ENCODE measurements at regions not wholly inside any gene's neighbourhood (a gene's known extent, or its start where the extent isn't known, plus 50 kb on each side); places are given as distances from the start of the nearest gene placed in this dataset.

DNA sequence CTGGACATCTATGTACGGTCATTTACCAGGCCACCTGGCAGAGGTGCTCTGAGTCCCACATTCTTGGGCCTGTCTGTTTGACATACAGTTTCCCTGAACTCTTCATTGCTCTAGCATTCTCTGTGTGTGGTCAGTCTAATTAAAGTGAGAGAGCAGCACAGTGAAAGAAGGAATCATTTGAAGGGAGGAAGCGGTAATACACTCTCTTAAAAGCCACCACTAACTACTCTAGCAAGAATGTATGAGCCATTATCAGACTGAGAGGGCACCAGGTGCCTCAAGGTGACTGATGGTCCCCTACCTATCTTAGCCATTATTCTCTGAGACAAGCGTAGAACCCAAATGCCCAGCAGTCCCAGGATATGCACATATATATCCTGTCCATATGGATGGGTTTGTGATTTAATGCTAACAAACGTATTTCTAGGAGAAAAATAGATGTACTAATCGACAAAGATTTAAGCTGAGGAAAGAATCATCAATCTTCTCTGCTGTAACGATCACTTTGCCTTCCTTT, 527.2 kb downstream of the PRELID2 start:
- no peak overlapping the region for H3K4me3 ChIP-seq (ENCODE audit: control insufficient read depth in 1 of 2, extremely low read depth in 1 of 2, low read length in 1 of 2)
- H3K27ac ChIP-seq (ENCODE audit: low read length): no peak overlapping the region
- H3K4me1 ChIP-seq (ENCODE audit: control insufficient read depth in 1 of 2, extremely low read depth in 1 of 2, insufficient read depth in 2 of 2, low read length in 2 of 2): no peaks in the 10 kb centered on the region
- no peak overlapping the region for H3K27ac Mint-ChIP-seq
- no peaks in the 10 kb centered on the region for H3K36me3 Mint-ChIP-seq
- 93% methylated on average over 2 of the region's 6 CpGs for WGBS (ENCODE audit: insufficient coverage)
- no peaks in the 10 kb centered on the region for H3K27me3 Mint-ChIP-seq
- no peaks in the 10 kb centered on the region for H3K9me3 ChIP-seq
- CTCF ChIA-PET: interaction anchor here in 1 of 2 donors (0.7 kb wide), 1 partner anchor 15 kb away, joined by 5 read pairs; no protein-coding TSS in a partner anchor
- no peak overlapping the region for H3K4me3 Mint-ChIP-seq
- peaks cover 8 to 26% (median 10%) of the 10 kb centered on the region in 3 donors for H3K9me3 Mint-ChIP-seq
- H3K36me3 ChIP-seq (ENCODE audit: control insufficient read depth in 2 of 2, extremely low read depth in 1 of 2, insufficient read depth in 1 of 2, low read length in 1 of 2): no peaks in the 10 kb centered on the region
- ATAC-seq (replicated peaks in 1 of 4): no peak
- no peaks in the 10 kb centered on the region for H3K27me3 ChIP-seq (replicated peaks in 1 of 2; ENCODE audit: control insufficient read depth in 2 of 2, extremely low read depth in 1 of 2, insufficient read depth in 2 of 2, low read length in 1 of 2)
- no peaks in the 10 kb centered on the region for H3K4me1 Mint-ChIP-seq
- POLR2A ChIA-PET: no interaction called here
- no peak for DNase-seq

DNA sequence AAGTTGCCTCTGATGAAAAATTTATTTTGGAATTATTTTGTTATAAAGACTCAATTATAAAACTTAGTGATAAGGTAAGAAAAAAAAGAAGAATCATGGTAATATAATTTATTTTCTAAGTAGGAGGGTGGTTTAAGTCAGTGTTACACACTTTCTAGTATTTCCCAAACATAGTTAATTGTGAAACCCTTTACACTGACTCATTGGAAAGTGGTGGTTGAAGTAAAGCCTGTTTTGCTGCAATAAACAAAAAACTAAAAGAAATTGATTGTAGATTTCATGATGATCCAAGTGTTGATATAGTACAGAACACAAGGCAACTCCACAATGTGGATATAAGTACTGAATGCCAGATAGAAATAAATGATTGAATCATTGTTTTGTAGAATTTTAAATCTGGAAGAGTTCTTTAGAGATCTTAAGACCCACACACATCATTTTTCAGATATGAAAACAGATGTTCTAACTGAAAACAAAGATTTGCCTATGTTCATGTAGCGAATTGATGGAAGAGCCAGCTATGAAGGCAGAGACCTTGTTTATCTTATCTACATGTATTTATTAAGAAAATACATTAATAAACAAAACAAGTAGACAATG, 539.8 kb downstream of the PRELID2 start:
- no CpG with 5 or more reads among the region's 1 CpG for WGBS (ENCODE audit: insufficient coverage)
- no peaks in the 10 kb centered on the region for H3K36me3 ChIP-seq (ENCODE audit: control insufficient read depth in 2 of 2, extremely low read depth in 1 of 2, insufficient read depth in 1 of 2, low read length in 1 of 2)
- H3K9me3 ChIP-seq: no peaks in the 10 kb centered on the region
- no peak overlapping the region for H3K27ac ChIP-seq (ENCODE audit: low read length)
- Mint-ChIP-seq H3K4me1 (no peaks in the 10 kb centered on the region), H3K27ac (no peak overlapping the region), H3K9me3 (peaks cover 0 to 11% (median 7%) of the 10 kb centered on the region in 3 donors), H3K36me3 (no peaks in the 10 kb centered on the region), H3K27me3 (no peaks in the 10 kb centered on the region), H3K4me3 (no peak overlapping the region)
- no peaks in the 10 kb centered on the region for H3K4me1 ChIP-seq (ENCODE audit: control insufficient read depth in 1 of 2, extremely low read depth in 1 of 2, insufficient read depth in 2 of 2, low read length in 2 of 2)
- no peak for ATAC-seq (replicated peaks in 1 of 4)
- H3K4me3 ChIP-seq (ENCODE audit: control insufficient read depth in 1 of 2, extremely low read depth in 1 of 2, low read length in 1 of 2): no peak overlapping the region
- H3K27me3 ChIP-seq (replicated peaks in 1 of 2; ENCODE audit: control insufficient read depth in 2 of 2, extremely low read depth in 1 of 2, insufficient read depth in 2 of 2, low read length in 1 of 2): no peaks in the 10 kb centered on the region
- DNase-seq: no peak
- POLR2A ChIA-PET: no interaction called here
- CTCF ChIA-PET: no interaction called here

DNA sequence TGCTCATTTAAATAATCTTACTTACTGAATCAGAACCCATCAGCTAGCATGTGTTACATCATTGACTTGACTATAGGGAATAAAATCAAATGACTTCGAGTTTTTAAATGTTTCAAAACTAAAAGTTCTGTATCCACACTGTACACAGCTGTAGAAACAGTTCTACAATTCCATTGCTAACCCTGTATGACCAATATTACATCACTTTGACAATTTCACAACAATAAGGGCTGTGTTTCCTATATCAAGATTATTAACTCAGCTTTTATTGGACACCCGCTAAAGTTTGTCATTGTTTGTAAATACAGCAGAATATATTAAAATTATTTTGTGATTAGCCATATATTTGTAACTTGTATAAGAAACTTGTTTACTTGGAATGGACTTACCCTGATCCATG, 540.8 kb downstream of the PRELID2 start:
- Mint-ChIP-seq H3K4me3 (no peak overlapping the region), H3K9me3 (peaks cover 0 to 11% (median 3%) of the 10 kb centered on the region in 3 donors), H3K27ac (no peak overlapping the region), H3K27me3 (no peaks in the 10 kb centered on the region), H3K36me3 (no peaks in the 10 kb centered on the region), H3K4me1 (no peaks in the 10 kb centered on the region)
- no peak for ATAC-seq (replicated peaks in 1 of 4)
- H3K36me3 ChIP-seq (ENCODE audit: control insufficient read depth in 2 of 2, extremely low read depth in 1 of 2, insufficient read depth in 1 of 2, low read length in 1 of 2): no peaks in the 10 kb centered on the region
- no peaks in the 10 kb centered on the region for H3K27me3 ChIP-seq (replicated peaks in 1 of 2; ENCODE audit: control insufficient read depth in 2 of 2, extremely low read depth in 1 of 2, insufficient read depth in 2 of 2, low read length in 1 of 2)
- H3K4me3 ChIP-seq (ENCODE audit: control insufficient read depth in 1 of 2, extremely low read depth in 1 of 2, low read length in 1 of 2): no peak overlapping the region
- no peak for DNase-seq
- H3K9me3 ChIP-seq: no peaks in the 10 kb centered on the region
- ChIA-PET POLR2A (no interaction called here), CTCF (no interaction called here)
- H3K27ac ChIP-seq (ENCODE audit: low read length): no peak overlapping the region
- H3K4me1 ChIP-seq (ENCODE audit: control insufficient read depth in 1 of 2, extremely low read depth in 1 of 2, insufficient read depth in 2 of 2, low read length in 2 of 2): no peaks in the 10 kb centered on the region
- WGBS (ENCODE audit: insufficient coverage): 0% methylated on average over 1 of the region's 2 CpGs

DNA sequence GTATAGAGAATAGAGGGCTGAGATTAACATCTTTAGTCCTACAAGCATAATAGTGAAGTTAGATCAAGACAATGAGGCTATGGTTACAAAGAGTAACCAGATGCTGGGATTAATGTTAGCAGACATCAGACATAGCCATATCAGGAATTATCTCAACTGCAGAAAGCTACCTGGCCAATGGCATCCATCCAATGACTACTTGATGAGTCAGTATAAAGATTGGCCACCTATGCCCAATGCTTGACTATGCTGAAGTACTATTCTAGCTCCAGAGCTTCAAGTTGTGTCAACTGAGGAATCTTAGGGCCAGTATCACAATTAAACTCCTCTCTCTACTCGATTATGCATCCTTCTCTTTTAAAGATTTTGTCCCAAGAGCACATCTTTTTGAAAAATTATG, 541.4 kb downstream of the PRELID2 start:
- no peaks in the 10 kb centered on the region for H3K4me1 Mint-ChIP-seq
- no peaks in the 10 kb centered on the region for H3K9me3 ChIP-seq
- H3K4me3 Mint-ChIP-seq: no peak overlapping the region
- no peaks in the 10 kb centered on the region for H3K4me1 ChIP-seq (ENCODE audit: control insufficient read depth in 1 of 2, extremely low read depth in 1 of 2, insufficient read depth in 2 of 2, low read length in 2 of 2)
- peaks cover 0 to 14% (median 3%) of the 10 kb centered on the region in 3 donors for H3K9me3 Mint-ChIP-seq
- H3K36me3 ChIP-seq (ENCODE audit: control insufficient read depth in 2 of 2, extremely low read depth in 1 of 2, insufficient read depth in 1 of 2, low read length in 1 of 2): no peaks in the 10 kb centered on the region
- ATAC-seq (replicated peaks in 1 of 4) (no peak), DNase-seq (no peak)
- no peak overlapping the region for H3K4me3 ChIP-seq (ENCODE audit: control insufficient read depth in 1 of 2, extremely low read depth in 1 of 2, low read length in 1 of 2)
- ChIA-PET POLR2A (no interaction called here), CTCF (no interaction called here)
- no peaks in the 10 kb centered on the region for H3K27me3 ChIP-seq (replicated peaks in 1 of 2; ENCODE audit: control insufficient read depth in 2 of 2, extremely low read depth in 1 of 2, insufficient read depth in 2 of 2, low read length in 1 of 2)
- H3K27me3 Mint-ChIP-seq: no peaks in the 10 kb centered on the region
- no CpG with 5 or more reads among the region's 1 CpG for WGBS (ENCODE audit: insufficient coverage)
- H3K27ac Mint-ChIP-seq: no peak overlapping the region
- H3K27ac ChIP-seq (ENCODE audit: low read length): no peak overlapping the region
- no peaks in the 10 kb centered on the region for H3K36me3 Mint-ChIP-seq

DNA sequence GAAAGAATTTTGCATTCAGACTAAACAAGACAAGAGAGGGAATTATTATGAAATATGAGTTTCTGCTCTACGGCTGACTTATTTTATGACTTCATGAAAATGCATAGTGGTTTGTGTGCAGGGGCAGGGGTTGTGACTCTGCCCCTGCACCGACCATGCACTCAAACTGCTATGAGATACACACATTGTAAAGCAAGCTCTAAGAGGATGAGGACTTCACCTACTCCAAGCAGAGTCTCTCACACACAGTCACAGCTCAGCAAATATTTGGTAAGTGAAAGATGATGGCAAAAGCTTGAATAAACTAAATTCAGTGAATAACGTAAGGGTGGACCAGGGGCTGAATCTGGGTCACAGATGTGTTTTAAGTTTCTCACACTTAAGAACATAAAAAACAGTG, 542.9 kb downstream of the PRELID2 start:
- no peak overlapping the region for H3K27ac ChIP-seq (ENCODE audit: low read length)
- CTCF ChIA-PET: no interaction called here
- Mint-ChIP-seq H3K4me3 (no peak overlapping the region), H3K27ac (no peak overlapping the region), H3K27me3 (no peaks in the 10 kb centered on the region), H3K4me1 (no peaks in the 10 kb centered on the region), H3K9me3 (peaks cover 5 to 14% (median 5%) of the 10 kb centered on the region in 3 donors), H3K36me3 (no peaks in the 10 kb centered on the region)
- no peaks in the 10 kb centered on the region for H3K36me3 ChIP-seq (ENCODE audit: control insufficient read depth in 2 of 2, extremely low read depth in 1 of 2, insufficient read depth in 1 of 2, low read length in 1 of 2)
- no peak overlapping the region for H3K4me3 ChIP-seq (ENCODE audit: control insufficient read depth in 1 of 2, extremely low read depth in 1 of 2, low read length in 1 of 2)
- WGBS (ENCODE audit: insufficient coverage): no CpG with 5 or more reads among the region's 3 CpGs
- ATAC-seq (replicated peaks in 1 of 4) (no peak), DNase-seq (no peak)
- no peaks in the 10 kb centered on the region for H3K9me3 ChIP-seq
- POLR2A ChIA-PET: no interaction called here
- no peaks in the 10 kb centered on the region for H3K4me1 ChIP-seq (ENCODE audit: control insufficient read depth in 1 of 2, extremely low read depth in 1 of 2, insufficient read depth in 2 of 2, low read length in 2 of 2)
- H3K27me3 ChIP-seq (replicated peaks in 1 of 2; ENCODE audit: control insufficient read depth in 2 of 2, extremely low read depth in 1 of 2, insufficient read depth in 2 of 2, low read length in 1 of 2): no peaks in the 10 kb centered on the region

DNA sequence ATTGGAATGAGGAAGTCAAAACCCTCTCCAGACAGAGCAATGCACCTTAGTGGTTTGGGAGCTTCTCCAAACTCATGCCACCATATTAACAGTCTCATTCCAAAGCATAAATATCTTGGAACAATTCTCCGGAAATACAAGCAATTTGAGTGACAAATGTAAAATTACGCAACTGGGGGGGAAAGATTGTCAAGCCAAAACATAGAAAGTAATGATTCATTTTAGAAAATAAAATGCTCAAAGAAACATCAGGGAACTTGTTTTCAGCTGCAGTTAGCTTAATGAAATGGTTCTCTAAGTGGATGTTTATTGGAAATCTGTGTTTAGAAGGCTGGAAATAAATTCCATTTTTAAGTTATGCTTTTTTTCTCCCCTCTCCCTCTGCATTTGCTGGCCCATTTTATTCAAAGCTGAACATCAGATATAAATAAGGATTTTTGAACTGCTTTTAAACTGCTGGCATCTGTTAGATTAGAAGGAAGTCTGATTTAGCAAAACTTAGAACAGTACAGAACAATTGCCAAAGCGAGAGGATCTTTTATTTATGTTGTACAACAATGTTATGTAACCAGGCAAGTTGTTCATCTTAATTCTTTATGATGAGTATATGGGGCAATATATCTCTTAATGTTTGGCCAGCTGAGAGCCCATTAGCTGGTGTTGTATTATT, 551.9 kb downstream of the PRELID2 start:
- no peaks in the 10 kb centered on the region for H3K9me3 ChIP-seq
- WGBS (ENCODE audit: insufficient coverage): no CpG with 5 or more reads among the region's 3 CpGs
- Mint-ChIP-seq H3K27me3 (no peaks in the 10 kb centered on the region), H3K36me3 (no peaks in the 10 kb centered on the region), H3K27ac (no peak overlapping the region), H3K4me3 (no peak overlapping the region), H3K9me3 (peaks cover 0 to 7% (median 2%) of the 10 kb centered on the region in 3 donors), H3K4me1 (no peaks in the 10 kb centered on the region)
- CTCF ChIA-PET: no interaction called here
- no peaks in the 10 kb centered on the region for H3K36me3 ChIP-seq (ENCODE audit: control insufficient read depth in 2 of 2, extremely low read depth in 1 of 2, insufficient read depth in 1 of 2, low read length in 1 of 2)
- no peak for DNase-seq
- H3K4me3 ChIP-seq (ENCODE audit: control insufficient read depth in 1 of 2, extremely low read depth in 1 of 2, low read length in 1 of 2): no peak overlapping the region
- ATAC-seq (replicated peaks in 1 of 4): no peak
- POLR2A ChIA-PET: no interaction called here
- H3K27ac ChIP-seq (ENCODE audit: low read length): no peak overlapping the region
- no peaks in the 10 kb centered on the region for H3K4me1 ChIP-seq (ENCODE audit: control insufficient read depth in 1 of 2, extremely low read depth in 1 of 2, insufficient read depth in 2 of 2, low read length in 2 of 2)
- no peaks in the 10 kb centered on the region for H3K27me3 ChIP-seq (replicated peaks in 1 of 2; ENCODE audit: control insufficient read depth in 2 of 2, extremely low read depth in 1 of 2, insufficient read depth in 2 of 2, low read length in 1 of 2)
